ENCODE measurements at regions not wholly inside any gene's neighbourhood (a gene's known extent, or its start where the extent isn't known, plus 50 kb on each side); places are given as distances from the start of the nearest gene placed in this dataset.
"Not testable (repeated sequence)": the region's sequence is repeated elsewhere in the genome, so short reads cannot be mapped to it uniquely, and the experiment has no call there.

DNA sequence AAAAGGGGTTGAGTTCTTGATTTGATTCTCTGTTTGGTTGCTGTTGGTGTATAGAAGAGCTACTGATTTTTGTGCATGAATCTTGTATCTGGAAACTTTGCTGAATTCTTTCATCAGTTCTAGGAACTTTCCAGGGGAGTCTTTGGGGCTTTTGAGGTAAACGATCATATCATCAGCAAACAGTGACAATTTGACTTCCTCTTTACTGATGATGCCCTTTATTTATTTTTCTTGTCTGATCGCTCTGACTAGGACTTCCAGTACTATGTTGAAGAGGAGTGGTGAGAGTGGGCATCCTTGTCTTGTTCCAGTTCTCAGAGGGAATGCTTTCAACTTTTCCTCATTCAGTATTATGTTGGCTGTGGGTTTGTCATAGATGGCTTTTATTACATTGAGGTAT is 304.0 kb downstream of the MTERF1 start:
- FAIRE-seq; DNase-seq (ENCODE audit: extremely low read depth in 1 of 4, low spot score in 3 of 4); BruUV-seq (replicated peaks); ATAC-seq; H3K9me3 ChIP-seq (replicated peaks; ENCODE audit: control insufficient read depth, insufficient read depth, low read depth, low read length); H3K79me2 ChIP-seq (ENCODE audit: control insufficient read depth, insufficient read depth, low read length); H3K4me1 ChIP-seq (replicated peaks in 1 of 2; ENCODE audit: control insufficient read depth in 2 of 2, insufficient read depth in 2 of 2, low read length in 2 of 2); in situ Hi-C loops (cut with MboI); POLR2A ChIA-PET; H3K27me3 ChIP-seq (ENCODE audit: control insufficient read depth in 2 of 2, insufficient read depth in 2 of 2, low read length in 2 of 2); H3K4me2 ChIP-seq (ENCODE audit: insufficient read depth, low read length); H3K9ac ChIP-seq (ENCODE audit: insufficient read depth in 1 of 2, low read depth in 2 of 2, low read length in 2 of 2); CTCF ChIA-PET (ENCODE audit: low intra/inter-chr PET ratio); H4K20me1 ChIP-seq (replicated peaks; ENCODE audit: control insufficient read depth, insufficient read depth, low read length); H2AFZ ChIP-seq (ENCODE audit: low read depth, low read length); intact Hi-C loops (cut with micrococcal nuclease); H3K36me3 ChIP-seq (ENCODE audit: control insufficient read depth, insufficient read depth, low read length); H3K27ac ChIP-seq (ENCODE audit: extremely low read depth, low read depth, low read length); H3K4me3 ChIP-seq; H3K9me1 ChIP-seq (ENCODE audit: control insufficient read depth, insufficient read depth, low read length): not testable (repeated sequence)
- 10% methylated on average over 2 of the region's 2 CpGs for WGBS (ENCODE audit: insufficient coverage, low coverage, missing lambda C conversion rate)
- TF ChIP-seq TRIM24 (IDR thresholded peaks at IDR 0.05) (0 out of 4 replicates have a peak, but pooled peaks of 1 of the 2 experiments have one; percentile 40), SOX6 (IDR thresholded peaks at IDR 0.05) (0 out of 2 replicates have a peak, but pooled peaks have one; percentile 21), FOXA3 (CRISPR knock-in tag; conservative IDR thresholded peaks at IDR 0.05 in 1 of 2, IDR thresholded peaks at IDR 0.05 in 1 of 2) (peak in 1 of 2 experiments; percentile 67; a peak in 2 of 4 replicates), ARID1B (IDR thresholded peaks at IDR 0.05) (0 out of 2 replicates have a peak, but pooled peaks have one; percentile 29), SMARCE1 (IDR thresholded peaks at IDR 0.05) (peak; percentile 56; the same call in 1 of the 2 replicates), SPI1 (IDR thresholded peaks at IDR 0.05; ENCODE audit: borderline replicate concordance, low read depth, low read length) (peak; percentile 35; the same call in 1 of the 2 replicates)

DNA sequence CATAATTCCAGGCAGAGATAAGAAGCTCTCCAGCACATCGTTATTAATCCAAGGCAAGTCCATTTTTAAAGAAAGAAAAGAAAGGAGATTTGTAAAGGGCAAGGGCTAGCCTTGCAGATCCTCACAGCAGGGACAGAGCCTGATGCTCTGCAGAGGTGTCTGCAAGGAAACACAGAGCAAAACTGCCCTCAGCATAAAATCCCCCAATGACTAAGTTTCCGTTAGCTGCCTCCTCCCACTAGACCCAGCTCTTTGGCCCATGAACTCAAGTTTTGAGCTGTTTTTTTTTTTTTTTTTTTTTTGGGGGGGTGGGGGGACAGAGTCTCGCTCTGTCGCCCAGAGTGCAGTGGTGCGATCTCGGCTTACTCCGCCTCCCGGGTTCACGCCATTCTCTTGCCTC is 300.7 kb downstream of the MTERF1 start:
- H3K27ac ChIP-seq (ENCODE audit: extremely low read depth, low read depth, low read length): no peak overlapping the region
- ATAC-seq (no peak; the same call in 2 of the 3 replicates), DNase-seq (ENCODE audit: extremely low read depth in 1 of 4, low spot score in 3 of 4) (no peak), FAIRE-seq (no peak)
- POLR2A ChIA-PET: interaction anchor here (1.8 kb wide), 1 partner anchor 12 kb away, joined by 4 read pairs; no protein-coding TSS in a partner anchor
- CTCF ChIA-PET (ENCODE audit: low intra/inter-chr PET ratio): no interaction called here
- in situ Hi-C loops (cut with MboI) (no loop called here), intact Hi-C loops (cut with micrococcal nuclease) (no loop called here)
- H3K4me3 ChIP-seq: no peak overlapping the region
- no peaks in the 10 kb centered on the region for H3K79me2 ChIP-seq (ENCODE audit: control insufficient read depth, insufficient read depth, low read length)
- no peak overlapping the region for H3K4me2 ChIP-seq (ENCODE audit: insufficient read depth, low read length)
- WGBS (ENCODE audit: insufficient coverage, low coverage, missing lambda C conversion rate): 53% methylated on average over 7 of the region's 9 CpGs
- peaks cover 0 to 5% of the 10 kb centered on the region in 2 experiments; a peak in 2 of 5 replicates for H3K4me1 ChIP-seq (replicated peaks in 1 of 2; ENCODE audit: control insufficient read depth in 2 of 2, insufficient read depth in 2 of 2, low read length in 2 of 2)
- no peaks in the 10 kb centered on the region for H3K9me3 ChIP-seq (replicated peaks; ENCODE audit: control insufficient read depth, insufficient read depth, low read depth, low read length)
- H3K9ac ChIP-seq (ENCODE audit: insufficient read depth in 1 of 2, low read depth in 2 of 2, low read length in 2 of 2): no peak overlapping the region
- no peaks in the 10 kb centered on the region for H4K20me1 ChIP-seq (replicated peaks; ENCODE audit: control insufficient read depth, insufficient read depth, low read length)
- no TSS peak for BruUV-seq (replicated peaks)
- H3K27me3 ChIP-seq (ENCODE audit: control insufficient read depth in 2 of 2, insufficient read depth in 2 of 2, low read length in 2 of 2): no peaks in the 10 kb centered on the region
- no peak for TF ChIP-seq HNRNPLL (IDR thresholded peaks at IDR 0.05; ENCODE audit: low read depth, low read length, poor library complexity, severe bottlenecking)
- TF ChIP-seq, protein P1, sequence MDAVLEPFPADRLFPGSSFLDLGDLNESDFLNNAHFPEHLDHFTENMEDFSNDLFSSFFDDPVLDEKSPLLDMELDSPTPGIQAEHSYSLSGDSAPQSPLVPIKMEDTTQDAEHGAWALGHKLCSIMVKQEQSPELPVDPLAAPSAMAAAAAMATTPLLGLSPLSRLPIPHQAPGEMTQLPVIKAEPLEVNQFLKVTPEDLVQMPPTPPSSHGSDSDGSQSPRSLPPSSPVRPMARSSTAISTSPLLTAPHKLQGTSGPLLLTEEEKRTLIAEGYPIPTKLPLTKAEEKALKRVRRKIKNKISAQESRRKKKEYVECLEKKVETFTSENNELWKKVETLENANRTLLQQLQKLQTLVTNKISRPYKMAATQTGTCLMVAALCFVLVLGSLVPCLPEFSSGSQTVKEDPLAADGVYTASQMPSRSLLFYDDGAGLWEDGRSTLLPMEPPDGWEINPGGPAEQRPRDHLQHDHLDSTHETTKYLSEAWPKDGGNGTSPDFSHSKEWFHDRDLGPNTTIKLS (IDR thresholded peaks at IDR 0.05; ENCODE audit: borderline replicate concordance, low read depth): no peak
- TF ChIP-seq, protein P2, sequence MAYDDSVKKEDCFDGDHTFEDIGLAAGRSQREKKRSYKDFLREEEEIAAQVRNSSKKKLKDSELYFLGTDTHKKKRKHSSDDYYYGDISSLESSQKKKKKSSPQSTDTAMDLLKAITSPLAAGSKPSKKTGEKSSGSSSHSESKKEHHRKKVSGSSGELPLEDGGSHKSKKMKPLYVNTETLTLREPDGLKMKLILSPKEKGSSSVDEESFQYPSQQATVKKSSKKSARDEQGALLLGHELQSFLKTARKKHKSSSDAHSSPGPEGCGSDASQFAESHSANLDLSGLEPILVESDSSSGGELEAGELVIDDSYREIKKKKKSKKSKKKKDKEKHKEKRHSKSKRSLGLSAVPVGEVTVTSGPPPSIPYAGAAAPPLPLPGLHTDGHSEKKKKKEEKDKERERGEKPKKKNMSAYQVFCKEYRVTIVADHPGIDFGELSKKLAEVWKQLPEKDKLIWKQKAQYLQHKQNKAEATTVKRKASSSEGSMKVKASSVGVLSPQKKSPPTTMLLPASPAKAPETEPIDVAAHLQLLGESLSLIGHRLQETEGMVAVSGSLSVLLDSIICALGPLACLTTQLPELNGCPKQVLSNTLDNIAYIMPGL (CRISPR knock-in tag; IDR thresholded peaks at IDR 0.05): no peak
- no peak for TF ChIP-seq U2AF1 (optimal IDR thresholded peaks at IDR 0.05; ENCODE audit: low read depth, low read length)
- TF ChIP-seq LARP7 (IDR thresholded peaks at IDR 0.05): no peak
- TF ChIP-seq KLF13 (tag; IDR thresholded peaks at IDR 0.05; ENCODE audit: borderline replicate concordance, low read depth): no peak
- H3K36me3 ChIP-seq (ENCODE audit: control insufficient read depth, insufficient read depth, low read length): no peaks in the 10 kb centered on the region
- no peaks in the 10 kb centered on the region for H3K9me1 ChIP-seq (ENCODE audit: control insufficient read depth, insufficient read depth, low read length)
- H2AFZ ChIP-seq (ENCODE audit: low read depth, low read length): no peak overlapping the region
